ENCODE measurements at regions not wholly inside any gene's neighbourhood (a gene's known extent, or its start where the extent isn't known, plus 50 kb on each side); places are given as distances from the start of the nearest gene placed in this dataset.
"Not testable (repeated sequence)": the region's sequence is repeated elsewhere in the genome, so short reads cannot be mapped to it uniquely, and the experiment has no call there.

GRCh38 chr22:48929276-48929790, 898.3 kb downstream of the BRD1 start:
- no peak for DNase-seq

GRCh38 chr22:48927591-48927990, 900.1 kb downstream of the BRD1 start:
- no peak for DNase-seq

DNA sequence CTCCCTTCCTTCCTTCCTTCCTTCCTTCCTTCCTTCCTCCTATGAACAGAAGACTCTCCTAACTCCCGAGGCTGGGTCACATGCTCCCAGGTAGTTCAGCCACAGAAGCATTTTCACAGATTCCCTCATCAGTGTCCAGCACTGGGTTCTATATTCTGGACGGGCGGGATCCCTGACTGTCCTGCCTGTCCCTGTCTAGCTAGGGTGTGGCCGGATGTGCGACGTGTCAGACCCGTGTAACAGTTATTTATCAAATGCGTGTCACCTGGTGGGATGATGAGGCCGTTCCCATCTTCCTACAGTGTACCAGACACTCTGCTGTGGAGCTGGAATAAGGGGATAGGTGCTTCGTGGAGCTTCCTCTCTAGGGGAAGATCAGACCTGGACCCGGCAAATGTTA, 901.0 kb downstream of the BRD1 start:
- DNase-seq = no peak

DNA sequence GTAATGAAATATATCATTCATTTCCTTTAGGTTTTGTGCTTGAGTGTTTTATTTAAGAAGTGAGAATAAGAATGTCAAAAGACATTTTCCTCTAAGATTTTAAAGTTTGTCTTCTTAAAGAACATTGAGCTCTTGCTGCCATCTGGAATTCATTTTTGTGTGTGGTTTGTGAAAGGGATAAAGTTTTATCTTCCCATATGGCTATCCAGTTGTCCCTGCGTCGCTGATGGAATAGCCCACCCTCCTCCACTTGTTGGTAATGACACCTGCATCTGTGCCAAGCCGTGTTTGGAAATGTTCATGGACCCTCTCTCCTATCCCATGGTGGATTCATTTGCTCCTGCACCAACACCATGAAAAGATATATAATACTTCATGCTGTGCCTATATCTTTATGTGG, 901.5 kb downstream of the BRD1 start:
- no peak for DNase-seq

DNA sequence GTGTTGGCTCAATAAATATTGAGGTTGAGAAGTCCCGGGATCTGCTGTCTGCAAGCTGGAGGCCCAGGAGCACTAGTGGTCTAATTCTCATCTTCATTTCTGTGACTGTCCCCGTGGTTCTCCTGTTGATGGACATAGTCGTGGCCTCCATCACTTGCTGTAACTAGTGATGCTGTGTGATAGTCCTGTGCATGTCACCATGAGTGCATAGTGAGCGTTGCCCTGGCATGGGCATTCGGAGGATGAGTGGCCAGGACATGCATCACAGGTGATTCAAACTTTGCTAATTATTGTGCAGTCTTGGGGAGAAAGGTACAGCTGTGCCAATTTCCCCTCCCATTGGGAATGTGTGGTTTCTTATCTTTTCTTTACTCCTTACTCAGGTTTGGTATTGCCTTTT, 902.2 kb downstream of the BRD1 start:
- no peak for DNase-seq

DNA sequence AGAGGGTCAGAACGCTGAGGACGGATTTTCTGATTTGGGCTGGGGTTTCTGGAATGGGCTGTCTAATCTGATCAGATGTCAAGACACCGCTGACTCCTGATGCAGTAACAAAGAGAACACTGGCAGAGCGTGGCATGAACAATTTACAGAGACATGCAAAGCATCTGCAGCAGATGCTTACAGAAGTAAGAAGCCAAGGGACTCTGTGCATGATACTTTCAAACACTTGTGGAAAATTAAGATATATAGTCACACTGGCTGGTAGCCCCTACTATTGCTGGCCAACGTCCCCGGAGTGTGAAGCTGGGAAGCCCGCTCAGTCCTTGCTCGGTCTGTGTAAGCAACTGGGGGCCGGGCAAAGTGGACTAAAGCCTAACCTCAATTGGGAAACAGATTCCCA, 903.7 kb downstream of the BRD1 start:
- DNase-seq = no peak

- no peak for DNase-seq
These were observed 904.4 kb downstream of the BRD1 start for GRCh38 chr22:48923165-48923865.

GRCh38 chr22:48921411-48921903, 906.2 kb downstream of the BRD1 start:
- DNase-seq = no peak

GRCh38 chr22:48920776-48921241, 906.9 kb downstream of the BRD1 start:
- no peak for DNase-seq

DNA sequence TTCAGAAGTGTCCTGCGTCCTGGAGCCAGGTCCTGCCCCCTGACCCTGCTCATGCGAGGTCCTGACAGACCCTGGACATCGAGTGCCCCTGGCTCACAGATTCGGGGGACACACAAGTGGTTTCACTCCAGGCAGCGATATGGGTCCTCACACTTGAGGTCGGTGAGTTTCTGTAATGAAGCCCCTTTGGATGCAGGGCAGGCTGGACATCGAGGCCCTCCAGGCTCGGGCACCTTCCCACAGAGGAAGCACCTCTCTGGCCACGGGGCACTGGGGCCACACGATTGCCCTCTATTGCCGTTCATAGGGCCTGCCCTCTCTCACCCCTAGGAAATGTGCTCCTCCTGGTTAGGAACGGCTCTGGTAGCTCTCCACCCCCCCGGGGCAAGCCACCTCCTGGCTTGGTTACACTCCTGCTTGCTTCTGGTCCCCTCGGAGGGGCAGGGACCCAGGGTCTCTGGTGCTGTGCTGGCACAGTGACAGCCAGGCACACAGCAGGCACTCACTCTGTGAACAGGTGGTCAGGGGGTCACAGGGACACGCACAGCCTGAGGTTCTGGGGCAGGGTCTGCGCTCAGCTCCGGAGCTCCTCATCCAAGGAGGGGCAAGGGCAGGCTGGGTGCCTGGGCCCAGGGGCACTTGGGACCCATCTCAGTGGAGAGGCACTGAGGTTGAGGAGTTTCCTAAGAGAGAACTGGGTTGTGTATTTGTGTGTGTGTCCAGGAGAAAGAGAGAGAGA, 907.7 kb downstream of the BRD1 start:
- no peak for DNase-seq

GRCh38 chr22:48919187-48919590, 908.5 kb downstream of the BRD1 start:
- DNase-seq = no peak

GRCh38 chr22:48918585-48919186, 909.0 kb downstream of the BRD1 start:
- DNase-seq = no peak

DNA sequence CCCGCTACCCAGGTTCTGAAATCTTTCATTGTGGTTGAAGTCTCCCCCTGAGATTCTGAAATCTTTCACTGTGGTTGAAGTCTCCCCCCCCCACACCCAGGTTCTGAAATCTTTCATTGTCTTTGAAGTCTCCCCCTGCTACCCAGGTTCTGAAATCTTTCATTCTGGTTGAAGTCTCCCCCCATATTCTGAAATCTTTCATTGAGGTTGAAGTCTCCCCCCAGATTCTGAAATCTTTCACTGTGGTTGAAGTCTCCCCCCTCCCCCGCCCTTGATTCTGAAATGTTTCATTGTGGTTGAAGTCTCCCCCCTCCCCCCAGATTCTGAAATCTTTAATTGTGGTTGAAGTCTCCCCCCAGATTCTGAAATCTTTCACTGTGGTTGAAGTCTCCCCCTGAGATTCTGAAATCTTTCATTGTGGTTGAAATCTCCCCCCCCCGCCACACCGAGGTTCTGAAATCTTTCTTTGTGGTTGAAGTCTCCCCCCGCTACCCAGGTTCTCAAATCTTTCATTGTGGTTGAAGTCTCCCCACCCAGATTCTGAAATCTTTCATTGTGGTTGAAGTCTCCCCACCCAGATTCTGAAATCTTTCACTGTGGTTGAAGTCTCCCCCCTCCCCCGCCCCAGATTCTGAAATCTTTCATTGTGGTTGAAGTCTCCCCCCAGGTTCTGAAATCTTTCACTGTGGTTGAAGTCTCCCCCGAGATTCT, 915.2 kb downstream of the BRD1 start:
- DNase-seq = not testable (repeated sequence)

- not testable (repeated sequence) for DNase-seq
These were observed 916.0 kb downstream of the BRD1 start for GRCh38 chr22:48911647-48912046.

GRCh38 chr22:48911067-48911466, 916.6 kb downstream of the BRD1 start:
- DNase-seq = not testable (repeated sequence)

DNA sequence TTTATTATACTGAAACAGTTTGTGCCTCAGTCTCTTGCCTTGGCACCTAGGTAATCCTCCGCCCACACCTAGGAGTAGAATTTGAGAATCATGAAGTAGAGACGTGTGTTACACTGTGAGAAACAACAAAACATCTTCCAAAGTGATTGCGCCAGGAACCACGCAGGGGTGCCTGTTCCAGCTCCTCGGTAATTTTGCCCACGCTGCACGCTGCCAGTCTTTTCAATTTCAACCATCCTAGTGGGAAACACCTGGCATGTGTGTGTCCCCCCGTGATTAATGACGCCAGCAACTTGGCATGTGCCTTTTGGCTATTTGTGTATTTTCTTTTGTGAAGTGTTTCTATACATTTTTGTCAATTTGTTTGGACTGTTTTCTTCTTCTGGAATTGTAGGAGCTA, 919.1 kb downstream of the BRD1 start:
- no peak for DNase-seq

DNA sequence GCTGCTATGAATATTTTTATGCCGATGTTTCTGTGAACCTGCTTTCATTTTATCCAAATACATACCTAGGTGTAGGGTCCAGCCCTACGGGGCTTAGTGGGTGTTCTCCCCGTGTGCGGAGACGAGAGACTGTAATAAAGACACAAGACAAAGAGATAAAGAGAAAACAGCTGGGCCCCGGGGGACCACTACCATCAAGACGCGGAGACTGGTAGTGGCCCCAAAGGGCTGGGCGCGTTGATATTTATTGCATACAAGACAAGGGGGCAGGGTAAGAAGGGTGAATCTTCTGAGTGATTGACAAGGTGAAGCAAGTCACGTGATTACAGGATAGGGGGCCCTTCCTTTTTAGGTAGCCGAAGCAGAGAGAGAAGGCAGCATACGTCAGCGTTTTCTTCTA, 920.1 kb downstream of the BRD1 start:
- no peak for DNase-seq

DNA sequence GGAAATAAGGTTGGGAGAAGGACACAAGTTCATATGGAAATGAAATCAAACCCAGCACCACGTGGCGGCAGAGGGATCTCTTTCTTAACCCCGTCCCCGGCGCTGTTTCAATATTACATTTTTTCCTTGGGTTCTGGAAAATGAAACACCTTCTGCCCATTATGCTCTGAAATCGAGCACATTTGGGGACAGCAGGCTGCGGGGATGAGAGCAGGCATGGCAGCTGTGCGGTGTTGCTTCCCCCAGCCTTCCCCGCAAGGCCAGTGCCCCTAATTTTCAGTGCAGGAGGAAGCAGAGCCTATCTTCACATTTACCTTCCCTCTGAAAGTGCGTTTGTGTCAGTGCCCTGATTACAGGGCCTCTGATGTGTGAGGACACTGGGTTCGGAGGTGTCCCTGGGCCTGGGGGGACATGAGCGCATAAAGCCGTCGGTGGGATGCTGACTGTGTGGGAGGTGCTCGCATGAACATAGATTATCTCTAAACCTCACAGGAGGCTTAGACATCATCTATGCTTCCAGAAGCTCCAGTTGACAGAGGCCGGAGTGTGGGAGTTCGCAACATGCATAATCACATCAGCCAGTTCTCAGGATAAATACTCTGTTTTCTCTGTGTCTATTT, 921.3 kb downstream of the BRD1 start:
- no peak for DNase-seq

- DNase-seq = no peak
These were observed 922.3 kb downstream of the BRD1 start for GRCh38 chr22:48905206-48905975.

DNA sequence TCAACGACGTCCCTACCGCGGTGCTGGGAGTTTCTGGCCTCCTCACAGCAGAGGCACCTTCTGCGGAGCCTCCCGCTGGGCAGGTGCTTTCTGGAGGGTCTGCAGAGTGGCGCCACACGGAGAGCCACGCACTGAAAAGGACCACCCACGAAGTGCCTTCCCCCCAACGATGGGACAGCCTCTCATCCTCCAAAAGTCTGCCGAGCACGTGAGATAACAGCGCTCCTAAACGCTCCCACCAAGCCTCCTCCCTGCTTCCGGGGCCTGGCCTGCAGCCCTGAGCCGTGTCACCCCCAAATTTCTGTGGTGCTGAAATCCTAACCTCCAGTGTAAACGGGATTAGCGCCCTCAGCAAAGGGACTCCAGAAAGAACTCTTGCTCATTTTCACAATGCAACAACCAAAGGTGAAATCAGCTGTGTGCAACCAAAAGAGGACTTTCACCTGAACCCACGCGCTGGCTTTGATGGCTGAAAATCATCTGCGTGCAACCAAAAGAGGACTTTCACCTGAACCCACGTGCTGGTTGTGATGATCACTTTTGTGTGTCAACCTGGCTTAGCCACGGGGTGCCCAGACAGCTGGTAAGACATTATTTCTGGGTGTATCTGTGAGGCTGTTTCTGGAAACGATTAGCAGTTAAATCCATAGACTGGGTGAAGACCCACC, 924.6 kb downstream of the BRD1 start:
- no peak for DNase-seq

Data from NCI-H1048 (cell line).